HG02840 (cell line): ENCODE measurements at regions not wholly inside any gene's neighbourhood (a gene's known extent, or its start where the extent isn't known, plus 50 kb on each side); places are given as distances from the start of the nearest gene placed in this dataset.
"Not testable (repeated sequence)": the region's sequence is repeated elsewhere in the genome, so short reads cannot be mapped to it uniquely, and the experiment has no call there.

Experiments used
- ATAC-seq: cut with Tn5 transposase; IDR thresholded peaks from one replicate; pipeline ENCODE4 v1.9.1; 2021; ENCODE audit warnings: mild to moderate bottlenecking, moderate library complexity, moderate number of reproducible peaks; ENCODE audit not compliant: unreplicated experiment, low FRiP score

GRCh38 chr3:20527368-20527767 lies 341.4 kb upstream of the SGO1 start:
- ATAC-seq: no peak

- no peak for ATAC-seq
Observed at GRCh38 chr3:20524328-20524727, 338.3 kb upstream of the SGO1 start.

- ATAC-seq: no peak
Observed at GRCh38 chr3:20523293-20523692, 337.3 kb upstream of the SGO1 start.

GRCh38 chr3:20517316-20517715 lies 331.3 kb upstream of the SGO1 start:
- not testable (repeated sequence) for ATAC-seq

GRCh38 chr3:20516311-20516710 lies 330.3 kb upstream of the SGO1 start:
- ATAC-seq: no peak

GRCh38 chr3:20515834-20516233 lies 329.8 kb upstream of the SGO1 start:
- ATAC-seq: no peak

- peak; percentile 76 for ATAC-seq
Observed at GRCh38 chr3:20511863-20512505, 326.0 kb upstream of the SGO1 start.

GRCh38 chr3:20510396-20510795 lies 324.4 kb upstream of the SGO1 start:
- no peak for ATAC-seq

GRCh38 chr3:20503394-20504082 lies 317.5 kb upstream of the SGO1 start:
- no peak for ATAC-seq

- ATAC-seq: no peak
Observed at GRCh38 chr3:20490996-20491395, 305.0 kb upstream of the SGO1 start.

GRCh38 chr3:20488151-20488550 lies 302.1 kb upstream of the SGO1 start:
- no peak for ATAC-seq

GRCh38 chr3:20484126-20484525 lies 298.1 kb upstream of the SGO1 start:
- no peak for ATAC-seq

GRCh38 chr3:20482350-20482749 lies 296.3 kb upstream of the SGO1 start:
- no peak for ATAC-seq

- ATAC-seq: no peak
Observed at GRCh38 chr3:20480786-20481365, 294.9 kb upstream of the SGO1 start.

GRCh38 chr3:20478436-20478835 lies 292.4 kb upstream of the SGO1 start:
- no peak for ATAC-seq

GRCh38 chr3:20464237-20464636 lies 278.2 kb upstream of the SGO1 start:
- ATAC-seq: not testable (repeated sequence)

GRCh38 chr3:20462723-20463122 lies 276.7 kb upstream of the SGO1 start:
- no peak for ATAC-seq

GRCh38 chr3:20462226-20462625 lies 276.2 kb upstream of the SGO1 start:
- no peak for ATAC-seq

- ATAC-seq: no peak
Observed at GRCh38 chr3:20458994-20459716, 273.1 kb upstream of the SGO1 start.

- ATAC-seq: no peak
Observed at GRCh38 chr3:20456511-20456910, 270.5 kb upstream of the SGO1 start.

GRCh38 chr3:20451170-20451569 lies 265.2 kb upstream of the SGO1 start:
- no peak for ATAC-seq
